Prostate gland (tissue), 2 donors: ENCODE measurements at regions not wholly inside any gene's neighbourhood (a gene's known extent, or its start where the extent isn't known, plus 50 kb on each side); places are given as distances from the start of the nearest gene placed in this dataset.

ENCODE experiments used
- DNase-seq: peaks from one replicate; pipeline ENCODE4 v3.0.0-alpha.2; 2019; ENCODE audit warnings: low spot score
- H3K27ac ChIP-seq, 2 donors: fragments of 200-600 bp; sonication (generic); 2 replicates each; pipeline ENCODE4 v1.5.1; 2017 to 2019
- H3K27me3 ChIP-seq: fragments of 200-600 bp; sonication (generic); replicated peaks from 2 replicates; pipeline ENCODE4 v1.5.1; 2019; ENCODE audit not compliant: insufficient read depth
- H3K36me3 ChIP-seq, 2 donors: fragments of 200-600 bp; sonication (generic); 1 replicate in 1 of 2; 2 replicates in 1 of 2; pipeline versions ENCODE4 v1.5.1 to v1.8.1; 2017 to 2019
- H3K4me1 ChIP-seq: fragments of 200-600 bp; sonication (generic); replicated peaks from 2 replicates; pipeline ENCODE4 v1.5.1; 2019
- H3K4me3 ChIP-seq, 2 donors: fragments of 200-600 bp; sonication (generic); 2 replicates each; pipeline ENCODE4 v1.5.1; 2017 to 2019
- H3K9me3 ChIP-seq: fragments of 200-600 bp; sonication (generic); 2 replicates; pipeline ENCODE4 v1.5.1; 2017
- POLR2A ChIP-seq: fragments of 450-650 bp; IDR thresholded peaks from one replicate; pipeline ENCODE4 v1.6.1; 2016; ENCODE audit warnings: antibody characterized with exemption, mild to moderate bottlenecking
- POLR2AphosphoS5 ChIP-seq: sonication (generic); formaldehyde crosslinking; IDR thresholded peaks from one replicate; pipeline ENCODE4 v1.6.1; 2017; ENCODE audit warnings: antibody characterized with exemption
- WGBS: methylation state at CpG from one replicate; pipeline ENCODE4 v1.1.5; 2018; 5-methylcytosine and 5-hydroxymethylcytosine counted together
- intact Hi-C: fragments of 100-400 bp; cut with DNase I; formaldehyde crosslinking; loops from one replicate; pipeline ENCODE4 v1.14.2; 2022
- TF ChIP-seq, protein P1 (sequence below), 4 experiments: fragments of 200-600 bp in 2 of 4; fragments of 450-650 bp in 2 of 4; sonication (generic) in 2 of 4; IDR thresholded peaks; 1 replicate in 3 of 4; 2 replicates in 1 of 4; pipeline ENCODE4 v1.5.1; 2016 to 2019; ENCODE audit warnings: antibody characterized with exemption in 4 of 4, mild to moderate bottlenecking in 2 of 4, moderate library complexity in 2 of 4

GRCh38 chr1:69171248-69171647, 396.5 kb upstream of the LRRC7 start:
- no peak overlapping the region for H3K4me3 ChIP-seq
- no peak overlapping the region for H3K27ac ChIP-seq
- no peaks in the 10 kb centered on the region for H3K36me3 ChIP-seq
- no peaks in the 10 kb centered on the region for H3K4me1 ChIP-seq
- DNase-seq = no peak
- no peaks in the 10 kb centered on the region for H3K27me3 ChIP-seq
- TF ChIP-seq, protein P1, sequence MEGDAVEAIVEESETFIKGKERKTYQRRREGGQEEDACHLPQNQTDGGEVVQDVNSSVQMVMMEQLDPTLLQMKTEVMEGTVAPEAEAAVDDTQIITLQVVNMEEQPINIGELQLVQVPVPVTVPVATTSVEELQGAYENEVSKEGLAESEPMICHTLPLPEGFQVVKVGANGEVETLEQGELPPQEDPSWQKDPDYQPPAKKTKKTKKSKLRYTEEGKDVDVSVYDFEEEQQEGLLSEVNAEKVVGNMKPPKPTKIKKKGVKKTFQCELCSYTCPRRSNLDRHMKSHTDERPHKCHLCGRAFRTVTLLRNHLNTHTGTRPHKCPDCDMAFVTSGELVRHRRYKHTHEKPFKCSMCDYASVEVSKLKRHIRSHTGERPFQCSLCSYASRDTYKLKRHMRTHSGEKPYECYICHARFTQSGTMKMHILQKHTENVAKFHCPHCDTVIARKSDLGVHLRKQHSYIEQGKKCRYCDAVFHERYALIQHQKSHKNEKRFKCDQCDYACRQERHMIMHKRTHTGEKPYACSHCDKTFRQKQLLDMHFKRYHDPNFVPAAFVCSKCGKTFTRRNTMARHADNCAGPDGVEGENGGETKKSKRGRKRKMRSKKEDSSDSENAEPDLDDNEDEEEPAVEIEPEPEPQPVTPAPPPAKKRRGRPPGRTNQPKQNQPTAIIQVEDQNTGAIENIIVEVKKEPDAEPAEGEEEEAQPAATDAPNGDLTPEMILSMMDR (IDR thresholded peaks at IDR 0.05) = no peak
- TF ChIP-seq POLR2A = no peak
- TF ChIP-seq POLR2AphosphoS5 = no peak
- intact Hi-C loops = no loop called here
- no peaks in the 10 kb centered on the region for H3K9me3 ChIP-seq

- Histone ChIP-seq H3K27me3 (no peaks in the 10 kb centered on the region), H3K9me3 (no peaks in the 10 kb centered on the region), H3K27ac (no peak overlapping the region), H3K4me1 (no peaks in the 10 kb centered on the region), H3K4me3 (no peak overlapping the region), H3K36me3 (no peaks in the 10 kb centered on the region)
- 70% methylated on average over 7 of the region's 7 CpGs for WGBS
- DNase-seq = no peak
- TF ChIP-seq POLR2A = no peak
- intact Hi-C loops = no loop called here
Observed at GRCh38 chr1:69172003-69173000, 395.4 kb upstream of the LRRC7 start.

- Histone ChIP-seq H3K4me1 (no peaks in the 10 kb centered on the region), H3K36me3 (no peaks in the 10 kb centered on the region), H3K27me3 (no peaks in the 10 kb centered on the region), H3K4me3 (no peak overlapping the region), H3K27ac (no peak overlapping the region), H3K9me3 (no peaks in the 10 kb centered on the region)
- DNase-seq = no peak
- TF ChIP-seq POLR2A = no peak
- TF ChIP-seq, protein P1 (IDR thresholded peaks at IDR 0.05) = no peak
- no peak for TF ChIP-seq POLR2AphosphoS5
- intact Hi-C loops = no loop called here
Observed at GRCh38 chr1:69175053-69175452, 392.7 kb upstream of the LRRC7 start.

DNA sequence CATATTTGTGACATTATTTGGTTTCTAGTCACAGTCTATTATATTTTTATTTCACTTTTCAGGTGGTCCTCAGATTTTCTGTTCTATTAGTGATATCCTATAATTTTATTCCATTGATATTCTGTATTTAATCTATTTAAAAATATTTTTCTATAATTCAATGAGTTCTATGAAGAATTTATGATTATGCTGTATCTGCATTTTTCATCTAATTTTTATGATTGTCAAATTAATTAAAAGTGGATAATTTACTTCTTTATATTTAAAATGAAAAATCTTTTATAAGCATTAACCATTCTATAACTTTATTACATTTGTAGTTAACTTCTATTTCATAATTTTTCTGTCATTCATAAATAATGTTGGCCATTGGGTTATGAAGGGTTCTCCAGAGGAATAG, 387.4 kb upstream of the LRRC7 start:
- Histone ChIP-seq H3K4me3 (no peak overlapping the region), H3K27me3 (no peaks in the 10 kb centered on the region), H3K27ac (no peak overlapping the region), H3K9me3 (no peaks in the 10 kb centered on the region), H3K4me1 (no peaks in the 10 kb centered on the region), H3K36me3 (no peaks in the 10 kb centered on the region)
- intact Hi-C loops = no loop called here
- TF ChIP-seq POLR2A (no peak), POLR2AphosphoS5 (no peak)
- TF ChIP-seq, protein P1 (IDR thresholded peaks at IDR 0.05) = no peak
- DNase-seq = no peak

DNA sequence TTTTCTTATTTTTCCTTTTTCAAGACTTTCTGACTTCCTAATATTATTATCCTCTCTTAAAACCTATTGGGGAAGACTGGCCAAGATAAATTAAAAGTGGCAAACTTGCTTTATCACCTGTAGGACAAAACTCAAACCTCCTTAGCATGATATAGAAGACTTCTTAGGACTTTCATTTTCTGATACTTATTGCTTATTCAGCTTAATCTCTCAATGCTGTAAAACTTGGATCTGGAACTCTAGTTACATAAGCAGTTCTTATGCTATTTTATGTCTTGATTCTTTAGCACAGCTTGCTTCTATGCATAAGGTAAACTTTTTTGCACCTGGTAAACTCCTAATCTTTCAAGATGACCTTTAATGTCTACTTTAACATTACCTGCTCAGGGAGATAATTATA, 382.3 kb upstream of the LRRC7 start:
- Histone ChIP-seq H3K27ac (no peak overlapping the region), H3K4me1 (no peaks in the 10 kb centered on the region), H3K4me3 (no peak overlapping the region), H3K27me3 (no peaks in the 10 kb centered on the region), H3K9me3 (no peaks in the 10 kb centered on the region), H3K36me3 (no peaks in the 10 kb centered on the region)
- intact Hi-C loops = no loop called here
- TF ChIP-seq, protein P1 (IDR thresholded peaks at IDR 0.05) = no peak
- no peak for TF ChIP-seq POLR2A
- TF ChIP-seq POLR2AphosphoS5 = no peak
- DNase-seq = no peak
